ENCODE measurements at regions not wholly inside any gene's neighbourhood (a gene's known extent, or its start where the extent isn't known, plus 50 kb on each side); places are given as distances from the start of the nearest gene placed in this dataset.

DNA sequence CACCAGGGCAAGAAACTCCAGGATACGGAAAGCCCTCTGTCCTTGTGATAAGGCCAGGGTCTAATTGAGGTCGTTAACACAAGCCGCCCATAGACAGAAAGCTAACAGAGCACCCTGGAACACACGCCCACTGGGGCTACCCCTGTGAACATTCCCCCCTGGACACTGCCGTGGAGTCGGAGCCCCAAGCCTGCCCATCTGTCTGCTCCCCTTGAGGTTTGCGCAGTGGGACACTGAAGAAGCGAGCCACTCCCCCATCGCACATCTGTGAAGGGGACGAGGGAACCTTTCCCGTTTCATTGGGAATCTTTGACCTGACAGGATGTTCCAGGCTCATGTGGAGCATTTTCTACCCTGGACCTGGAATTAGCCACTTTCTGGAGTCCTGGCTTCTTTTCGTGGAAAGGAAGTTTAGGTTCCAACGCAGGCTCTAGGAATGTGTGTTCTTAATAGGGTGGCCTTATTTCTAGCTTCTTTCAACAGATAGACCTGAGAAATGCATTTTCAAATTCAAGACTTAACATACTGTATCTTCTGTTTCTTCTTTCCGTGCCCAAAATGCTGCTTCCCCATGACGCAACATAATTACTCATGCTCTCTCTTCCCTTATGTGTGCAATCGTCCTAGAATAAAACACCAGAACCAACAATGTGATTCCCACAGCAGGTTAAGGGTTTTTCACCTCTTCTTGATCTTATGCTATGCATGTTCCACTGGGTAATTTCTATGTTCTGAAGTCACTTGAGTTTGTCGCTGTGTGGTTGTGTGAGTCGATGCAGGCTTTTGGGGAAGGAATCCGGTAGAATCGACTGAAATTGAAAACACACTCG, 161.1 kb downstream of the ERMARD start:
- ATAC-seq (ENCODE audit: low FRiP score in 2 of 2) (no peak), DNase-seq (no peak)
- Histone ChIP-seq H3K36me3 (no peaks in the 10 kb centered on the region), H3K4me1 (peaks cover 0 to 5% (median 3%) of the 10 kb centered on the region in 4 donors), H3K27me3 (no peaks in the 10 kb centered on the region), H3K9me3 (no peaks in the 10 kb centered on the region), H3K4me3 (no peak overlapping the region), H3K27ac (no peak overlapping the region)
- TF ChIP-seq EP300 (IDR thresholded peaks at IDR 0.05) (no peak), POLR2AphosphoS5 (IDR thresholded peaks at IDR 0.05) (no peak), POLR2A (IDR thresholded peaks at IDR 0.05) (no peak)
- TF ChIP-seq, protein P1, sequence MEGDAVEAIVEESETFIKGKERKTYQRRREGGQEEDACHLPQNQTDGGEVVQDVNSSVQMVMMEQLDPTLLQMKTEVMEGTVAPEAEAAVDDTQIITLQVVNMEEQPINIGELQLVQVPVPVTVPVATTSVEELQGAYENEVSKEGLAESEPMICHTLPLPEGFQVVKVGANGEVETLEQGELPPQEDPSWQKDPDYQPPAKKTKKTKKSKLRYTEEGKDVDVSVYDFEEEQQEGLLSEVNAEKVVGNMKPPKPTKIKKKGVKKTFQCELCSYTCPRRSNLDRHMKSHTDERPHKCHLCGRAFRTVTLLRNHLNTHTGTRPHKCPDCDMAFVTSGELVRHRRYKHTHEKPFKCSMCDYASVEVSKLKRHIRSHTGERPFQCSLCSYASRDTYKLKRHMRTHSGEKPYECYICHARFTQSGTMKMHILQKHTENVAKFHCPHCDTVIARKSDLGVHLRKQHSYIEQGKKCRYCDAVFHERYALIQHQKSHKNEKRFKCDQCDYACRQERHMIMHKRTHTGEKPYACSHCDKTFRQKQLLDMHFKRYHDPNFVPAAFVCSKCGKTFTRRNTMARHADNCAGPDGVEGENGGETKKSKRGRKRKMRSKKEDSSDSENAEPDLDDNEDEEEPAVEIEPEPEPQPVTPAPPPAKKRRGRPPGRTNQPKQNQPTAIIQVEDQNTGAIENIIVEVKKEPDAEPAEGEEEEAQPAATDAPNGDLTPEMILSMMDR (IDR thresholded peaks at IDR 0.05): no peak
- 76 to 84% methylated on average over 14 to 21 of the region's 21 CpGs for WGBS, 2 donors

DNA sequence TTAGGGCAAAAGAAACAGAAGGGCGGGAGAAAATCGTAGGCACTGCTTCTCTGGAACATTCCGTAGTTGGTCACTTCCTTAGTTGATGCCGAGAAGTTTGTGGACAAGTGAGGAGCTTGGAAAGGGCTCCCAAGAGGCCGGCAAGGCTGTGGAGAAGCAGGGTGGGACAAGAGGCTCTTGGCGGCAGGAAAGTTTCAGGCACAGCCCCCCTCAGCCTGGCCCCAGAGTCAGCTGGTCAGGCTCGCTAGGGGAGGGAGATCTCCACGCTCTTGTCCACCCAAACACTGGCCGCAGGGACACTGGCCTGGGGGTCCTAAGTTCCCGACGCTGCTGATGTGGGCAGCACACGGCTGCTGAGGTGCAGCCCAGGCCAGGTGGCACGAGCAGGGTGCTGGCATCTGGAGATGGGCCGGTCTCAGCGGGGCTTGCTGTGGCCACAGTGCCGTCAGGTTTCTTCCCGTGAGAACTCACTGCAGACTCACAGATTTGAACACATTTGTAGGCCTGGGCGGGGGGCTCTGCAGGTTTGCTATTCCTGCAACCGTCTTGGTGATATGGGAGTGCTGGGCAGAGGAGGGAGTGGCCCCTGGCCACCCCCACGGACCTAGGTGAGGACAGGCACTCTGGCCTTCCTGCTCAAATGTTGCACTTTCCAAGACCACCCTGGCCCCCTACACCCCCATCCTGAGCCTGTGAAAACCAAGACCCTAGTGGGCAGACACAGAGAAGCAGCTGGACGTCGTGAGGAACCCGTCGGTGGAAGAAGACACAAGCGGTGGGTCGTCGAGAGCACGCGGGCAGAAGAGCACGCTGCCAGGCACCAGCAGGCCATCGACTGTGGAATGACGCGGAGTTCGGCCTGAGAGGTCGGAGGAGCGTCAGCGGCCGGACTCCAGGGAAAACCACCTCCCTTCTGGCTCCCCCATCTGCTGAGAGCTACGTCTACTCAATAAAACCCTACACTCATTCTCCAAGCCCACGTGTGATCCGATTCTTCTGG, 160.1 kb downstream of the ERMARD start:
- H3K4me3 ChIP-seq: no peak overlapping the region
- H3K36me3 ChIP-seq: no peaks in the 10 kb centered on the region
- H3K9me3 ChIP-seq: no peaks in the 10 kb centered on the region
- H3K27me3 ChIP-seq: no peaks in the 10 kb centered on the region
- DNase-seq (peak in 1 of 2 donors; percentile 53), ATAC-seq (ENCODE audit: low FRiP score in 2 of 2) (no peak)
- TF ChIP-seq POLR2A (IDR thresholded peaks at IDR 0.05): no peak
- no peak for TF ChIP-seq POLR2AphosphoS5 (IDR thresholded peaks at IDR 0.05)
- TF ChIP-seq EP300 (IDR thresholded peaks at IDR 0.05): no peak
- TF ChIP-seq, protein P1 (IDR thresholded peaks at IDR 0.05): no peak
- H3K4me1 ChIP-seq: peaks cover 6 to 14% (median 12%) of the 10 kb centered on the region in 4 donors
- H3K27ac ChIP-seq: no peak overlapping the region
- WGBS, 2 donors: 93% methylated on average over 27 to 41 of the region's 41 CpGs

DNA sequence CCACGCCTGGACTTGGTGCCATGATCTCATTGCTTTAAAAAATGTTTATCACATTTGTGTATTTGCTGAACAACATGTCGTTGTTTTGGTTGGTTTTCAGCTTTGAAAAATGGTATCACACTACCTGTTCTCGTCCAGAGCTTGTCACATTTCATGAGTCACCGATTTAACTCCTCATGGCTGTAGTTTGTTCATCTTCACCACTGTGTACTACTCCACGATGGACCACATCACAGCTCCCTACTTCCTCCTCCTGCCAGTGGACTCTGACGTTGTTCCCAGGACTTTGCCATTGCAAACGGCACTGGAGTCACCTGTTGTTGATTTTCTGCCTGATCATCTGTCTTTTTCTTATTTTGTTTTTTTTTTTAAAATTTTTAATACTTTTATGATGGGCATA, 157.7 kb downstream of the ERMARD start:
- 84 to 89% methylated on average over 7 of the region's 7 CpGs for WGBS, 2 donors

DNA sequence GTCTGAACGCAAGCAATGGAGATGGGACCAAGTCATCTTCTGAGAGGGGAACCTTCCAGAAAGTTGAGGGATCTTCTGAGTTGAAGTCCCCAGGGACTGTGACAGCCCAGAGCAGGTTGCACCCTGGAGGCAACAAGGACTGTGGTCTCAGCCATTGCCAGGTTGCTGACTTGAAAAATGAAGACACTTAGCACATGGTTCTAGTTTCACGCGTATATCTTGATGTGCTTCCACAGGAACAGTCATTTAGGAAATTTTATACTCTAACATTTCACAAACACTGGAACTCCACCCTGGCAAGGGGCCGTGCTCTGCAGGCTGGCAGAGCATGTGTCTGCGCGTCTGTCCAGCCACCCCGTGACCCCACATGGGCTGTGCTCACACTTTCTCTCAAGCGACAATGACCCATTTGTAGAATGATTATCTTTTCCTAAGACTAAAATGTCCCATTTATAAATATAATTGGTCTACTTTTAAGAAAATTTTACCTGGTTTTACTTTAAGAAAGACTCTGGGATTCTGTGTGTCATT, 157.0 kb downstream of the ERMARD start:
- TF ChIP-seq EP300 (IDR thresholded peaks at IDR 0.05): no peak
- TF ChIP-seq, protein P1 (IDR thresholded peaks at IDR 0.05): no peak
- no peak for TF ChIP-seq POLR2AphosphoS5 (IDR thresholded peaks at IDR 0.05)
- TF ChIP-seq POLR2A (IDR thresholded peaks at IDR 0.05): no peak
- ATAC-seq (ENCODE audit: low FRiP score in 2 of 2): no peak
- no peaks in the 10 kb centered on the region for H3K36me3 ChIP-seq
- DNase-seq: no peak
- no peaks in the 10 kb centered on the region for H3K27me3 ChIP-seq
- no peak overlapping the region for H3K27ac ChIP-seq
- H3K9me3 ChIP-seq: no peaks in the 10 kb centered on the region
- peaks cover 31 to 40% (median 33%) of the 10 kb centered on the region in 4 donors for H3K4me1 ChIP-seq
- WGBS, 2 donors: 90 to 94% methylated on average over 7 to 8 of the region's 8 CpGs
- H3K4me3 ChIP-seq: no peak overlapping the region

More for the DNA sequence above, 157.7 kb downstream of the ERMARD start:
- no peaks in the 10 kb centered on the region for H3K9me3 ChIP-seq
- ATAC-seq (ENCODE audit: low FRiP score in 2 of 2): no peak
- H3K4me1 ChIP-seq: peaks cover 31 to 38% (median 32%) of the 10 kb centered on the region in 4 donors
- H3K4me3 ChIP-seq: no peak overlapping the region
- H3K27me3 ChIP-seq: no peaks in the 10 kb centered on the region
- H3K27ac ChIP-seq: no peak overlapping the region
- DNase-seq: no peak
- no peaks in the 10 kb centered on the region for H3K36me3 ChIP-seq
- TF ChIP-seq EP300 (IDR thresholded peaks at IDR 0.05) (no peak), POLR2AphosphoS5 (IDR thresholded peaks at IDR 0.05) (no peak), POLR2A (IDR thresholded peaks at IDR 0.05) (no peak)
- TF ChIP-seq, protein P1 (IDR thresholded peaks at IDR 0.05): no peak

Data from upper lobe of left lung (tissue), 6 donors.